Right lobe of liver (tissue), 4 donors: ENCODE measurements at regions not wholly inside any gene's neighbourhood (a gene's known extent, or its start where the extent isn't known, plus 50 kb on each side); places are given as distances from the start of the nearest gene placed in this dataset.

Source experiments
- POLR2A ChIP-seq: fragments of 450-650 bp; IDR thresholded peaks from one replicate; pipeline ENCODE4 v1.6.1; 2017; ENCODE audit warnings: antibody characterized with exemption, mild to moderate bottlenecking
- TF ChIP-seq, protein P1 (sequence below), 4 donors: fragments of 200-600 bp in 3 of 4; fragments of 450-650 bp in 1 of 4; IDR thresholded peaks; one replicate each; pipeline versions ENCODE4 v1.5.1 to v1.8.0; 2016 to 2022; ENCODE audit warnings: antibody characterized with exemption in 4 of 4, mild to moderate bottlenecking in 2 of 4
- donor health status: DM: no; HTN: no; CAD: no.
- donor health status: DM: no; HTN: no; CAD: no.
- donor health status: DM: no; HTN: yes; CAD: no.

GRCh38 chr11:116109228-116109627, 605.0 kb upstream of the CADM1 start:
- TF ChIP-seq, protein P1, sequence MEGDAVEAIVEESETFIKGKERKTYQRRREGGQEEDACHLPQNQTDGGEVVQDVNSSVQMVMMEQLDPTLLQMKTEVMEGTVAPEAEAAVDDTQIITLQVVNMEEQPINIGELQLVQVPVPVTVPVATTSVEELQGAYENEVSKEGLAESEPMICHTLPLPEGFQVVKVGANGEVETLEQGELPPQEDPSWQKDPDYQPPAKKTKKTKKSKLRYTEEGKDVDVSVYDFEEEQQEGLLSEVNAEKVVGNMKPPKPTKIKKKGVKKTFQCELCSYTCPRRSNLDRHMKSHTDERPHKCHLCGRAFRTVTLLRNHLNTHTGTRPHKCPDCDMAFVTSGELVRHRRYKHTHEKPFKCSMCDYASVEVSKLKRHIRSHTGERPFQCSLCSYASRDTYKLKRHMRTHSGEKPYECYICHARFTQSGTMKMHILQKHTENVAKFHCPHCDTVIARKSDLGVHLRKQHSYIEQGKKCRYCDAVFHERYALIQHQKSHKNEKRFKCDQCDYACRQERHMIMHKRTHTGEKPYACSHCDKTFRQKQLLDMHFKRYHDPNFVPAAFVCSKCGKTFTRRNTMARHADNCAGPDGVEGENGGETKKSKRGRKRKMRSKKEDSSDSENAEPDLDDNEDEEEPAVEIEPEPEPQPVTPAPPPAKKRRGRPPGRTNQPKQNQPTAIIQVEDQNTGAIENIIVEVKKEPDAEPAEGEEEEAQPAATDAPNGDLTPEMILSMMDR (IDR thresholded peaks at IDR 0.05): no peak
- TF ChIP-seq POLR2A: no peak
